ENCODE measurements at regions not wholly inside any gene's neighbourhood (a gene's known extent, or its start where the extent isn't known, plus 50 kb on each side); places are given as distances from the start of the nearest gene placed in this dataset.

GRCh38 chr12:82529101-82529500 lies 157.6 kb upstream of the TMTC2 start:
- Histone ChIP-seq H3K4me1 (ENCODE audit: control insufficient read depth, insufficient read depth, low read length) (no peaks in the 10 kb centered on the region), H3K36me3 (ENCODE audit: control insufficient read depth in 2 of 2, insufficient read depth in 2 of 2, low read length in 2 of 2) (no peaks in the 10 kb centered on the region), H3K9ac (ENCODE audit: low read length in 2 of 2) (no peak overlapping the region), H3K27me3 (ENCODE audit: control insufficient read depth in 1 of 2, insufficient read depth in 2 of 2, low read length in 2 of 2) (no peaks in the 10 kb centered on the region), H3K9me3 (ENCODE audit: control insufficient read depth in 2 of 2, low read length in 2 of 2) (no peaks in the 10 kb centered on the region), H3K27ac (ENCODE audit: low read length) (no peak overlapping the region), H3K4me3 (ENCODE audit: low read length in 2 of 2) (no peak overlapping the region)

DNA sequence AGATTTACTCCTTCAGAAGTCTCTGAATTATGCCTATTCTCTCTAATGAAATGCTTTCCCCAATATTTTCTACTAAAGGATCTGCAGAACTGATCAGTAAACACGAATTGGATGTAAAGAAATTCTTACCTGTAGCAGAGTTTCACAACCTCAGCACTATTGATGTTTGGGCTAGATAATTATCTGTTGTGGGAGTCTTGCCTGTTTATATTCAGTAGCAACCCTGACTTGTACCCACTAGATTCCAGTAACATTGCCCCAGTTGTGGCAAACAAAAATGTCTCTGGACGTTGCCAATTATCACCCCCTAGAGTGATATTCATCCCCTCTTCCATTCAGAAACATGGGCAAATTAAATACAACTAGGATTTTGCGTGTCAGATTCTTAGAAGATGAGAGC lies 156.8 kb upstream of the TMTC2 start:
- H3K36me3 ChIP-seq (ENCODE audit: control insufficient read depth in 2 of 2, insufficient read depth in 2 of 2, low read length in 2 of 2) = no peaks in the 10 kb centered on the region
- H3K9me3 ChIP-seq (ENCODE audit: control insufficient read depth in 2 of 2, low read length in 2 of 2) = no peaks in the 10 kb centered on the region
- no peaks in the 10 kb centered on the region for H3K27me3 ChIP-seq (ENCODE audit: control insufficient read depth in 1 of 2, insufficient read depth in 2 of 2, low read length in 2 of 2)
- H3K4me1 ChIP-seq (ENCODE audit: control insufficient read depth, insufficient read depth, low read length) = no peaks in the 10 kb centered on the region
- no peak overlapping the region for H3K9ac ChIP-seq (ENCODE audit: low read length in 2 of 2)
- H3K27ac ChIP-seq (ENCODE audit: low read length) = no peak overlapping the region
- no peak overlapping the region for H3K4me3 ChIP-seq (ENCODE audit: low read length in 2 of 2)

- H3K27ac ChIP-seq (ENCODE audit: low read length) = no peak overlapping the region
- H3K36me3 ChIP-seq (ENCODE audit: control insufficient read depth in 2 of 2, insufficient read depth in 2 of 2, low read length in 2 of 2) = no peaks in the 10 kb centered on the region
- H3K4me3 ChIP-seq (ENCODE audit: low read length in 2 of 2) = no peak overlapping the region
- H3K27me3 ChIP-seq (ENCODE audit: control insufficient read depth in 1 of 2, insufficient read depth in 2 of 2, low read length in 2 of 2) = no peaks in the 10 kb centered on the region
- no peaks in the 10 kb centered on the region for H3K4me1 ChIP-seq (ENCODE audit: control insufficient read depth, insufficient read depth, low read length)
- H3K9me3 ChIP-seq (ENCODE audit: control insufficient read depth in 2 of 2, low read length in 2 of 2) = no peaks in the 10 kb centered on the region
- H3K9ac ChIP-seq (ENCODE audit: low read length in 2 of 2) = no peak overlapping the region
Measured at GRCh38 chr12:82530394-82530793, 156.3 kb upstream of the TMTC2 start.

- no peak overlapping the region for H3K9ac ChIP-seq (ENCODE audit: low read length in 2 of 2)
- H3K27me3 ChIP-seq (ENCODE audit: control insufficient read depth in 1 of 2, insufficient read depth in 2 of 2, low read length in 2 of 2) = no peaks in the 10 kb centered on the region
- no peak overlapping the region for H3K27ac ChIP-seq (ENCODE audit: low read length)
- no peaks in the 10 kb centered on the region for H3K9me3 ChIP-seq (ENCODE audit: control insufficient read depth in 2 of 2, low read length in 2 of 2)
- H3K36me3 ChIP-seq (ENCODE audit: control insufficient read depth in 2 of 2, insufficient read depth in 2 of 2, low read length in 2 of 2) = no peaks in the 10 kb centered on the region
- H3K4me1 ChIP-seq (ENCODE audit: control insufficient read depth, insufficient read depth, low read length) = no peaks in the 10 kb centered on the region
- no peak overlapping the region for H3K4me3 ChIP-seq (ENCODE audit: low read length in 2 of 2)
Measured at GRCh38 chr12:82533341-82533740, 153.4 kb upstream of the TMTC2 start.

DNA sequence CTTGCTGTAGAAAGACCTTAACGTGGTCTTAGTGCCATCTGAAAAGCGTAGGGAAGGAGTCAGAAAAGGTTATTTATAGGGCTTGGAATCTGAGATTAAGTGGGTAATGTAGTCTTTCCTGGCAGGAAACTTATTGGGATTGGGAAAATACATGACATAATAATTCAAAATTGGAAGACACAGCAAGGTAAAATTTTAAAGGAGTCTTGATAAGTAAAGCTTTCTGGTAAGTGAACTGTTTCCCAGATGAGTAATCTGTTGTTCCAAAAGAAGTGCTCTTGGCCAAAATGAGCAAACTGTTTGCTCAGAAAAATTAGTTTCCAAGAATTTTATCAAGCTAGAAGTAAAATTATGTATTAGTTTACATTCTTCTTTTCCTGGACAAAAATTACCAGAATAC lies 149.3 kb upstream of the TMTC2 start:
- no peaks in the 10 kb centered on the region for H3K9me3 ChIP-seq (ENCODE audit: control insufficient read depth in 2 of 2, low read length in 2 of 2)
- H3K36me3 ChIP-seq (ENCODE audit: control insufficient read depth in 2 of 2, insufficient read depth in 2 of 2, low read length in 2 of 2) = no peaks in the 10 kb centered on the region
- H3K4me1 ChIP-seq (ENCODE audit: control insufficient read depth, insufficient read depth, low read length) = no peaks in the 10 kb centered on the region

DNA sequence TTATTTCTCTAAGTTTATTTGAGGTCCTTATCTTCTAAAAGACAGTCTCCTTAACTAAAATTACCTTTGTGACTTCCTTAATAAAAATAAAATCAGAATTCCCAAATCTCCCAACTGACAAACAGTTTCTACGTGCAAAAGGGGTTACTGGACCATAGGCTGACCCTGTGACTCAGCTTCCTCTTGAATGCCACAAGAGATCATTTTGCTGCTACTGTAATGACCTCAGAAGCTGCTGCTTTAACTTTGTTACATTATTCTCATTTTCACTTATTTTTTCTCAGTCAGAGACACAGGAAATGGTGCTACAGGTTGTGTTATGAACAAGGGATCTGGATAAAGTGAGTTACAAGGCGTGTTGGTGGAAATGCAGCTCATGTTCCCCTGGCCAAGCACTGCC lies 132.2 kb upstream of the TMTC2 start:
- Histone ChIP-seq H3K27me3 (ENCODE audit: control insufficient read depth in 1 of 2, insufficient read depth in 2 of 2, low read length in 2 of 2) (no peaks in the 10 kb centered on the region), H3K4me3 (ENCODE audit: low read length in 2 of 2) (no peak overlapping the region), H3K36me3 (ENCODE audit: control insufficient read depth in 2 of 2, insufficient read depth in 2 of 2, low read length in 2 of 2) (no peaks in the 10 kb centered on the region), H3K9ac (ENCODE audit: low read length in 2 of 2) (no peak overlapping the region), H3K4me1 (ENCODE audit: control insufficient read depth, insufficient read depth, low read length) (no peaks in the 10 kb centered on the region), H3K9me3 (ENCODE audit: control insufficient read depth in 2 of 2, low read length in 2 of 2) (peaks cover 0 to 3% of the 10 kb centered on the region in 2 donors), H3K27ac (ENCODE audit: low read length) (no peak overlapping the region)

More for the DNA sequence above, 149.3 kb upstream of the TMTC2 start:
- Histone ChIP-seq H3K27ac (ENCODE audit: low read length) (no peak overlapping the region), H3K27me3 (ENCODE audit: control insufficient read depth in 1 of 2, insufficient read depth in 2 of 2, low read length in 2 of 2) (no peaks in the 10 kb centered on the region), H3K4me3 (ENCODE audit: low read length in 2 of 2) (no peak overlapping the region), H3K9ac (ENCODE audit: low read length in 2 of 2) (no peak overlapping the region)

- Histone ChIP-seq H3K4me3 (ENCODE audit: low read length in 2 of 2) (no peak overlapping the region), H3K36me3 (ENCODE audit: control insufficient read depth in 2 of 2, insufficient read depth in 2 of 2, low read length in 2 of 2) (no peaks in the 10 kb centered on the region), H3K9ac (ENCODE audit: low read length in 2 of 2) (no peak overlapping the region), H3K4me1 (ENCODE audit: control insufficient read depth, insufficient read depth, low read length) (no peaks in the 10 kb centered on the region), H3K9me3 (ENCODE audit: control insufficient read depth in 2 of 2, low read length in 2 of 2) (no peaks in the 10 kb centered on the region), H3K27me3 (ENCODE audit: control insufficient read depth in 1 of 2, insufficient read depth in 2 of 2, low read length in 2 of 2) (no peaks in the 10 kb centered on the region), H3K27ac (ENCODE audit: low read length) (no peak overlapping the region)
Measured at GRCh38 chr12:82555699-82556098, 131.0 kb upstream of the TMTC2 start.

GRCh38 chr12:82565966-82566365 lies 120.7 kb upstream of the TMTC2 start:
- Histone ChIP-seq H3K9me3 (ENCODE audit: control insufficient read depth in 2 of 2, low read length in 2 of 2) (no peaks in the 10 kb centered on the region), H3K4me1 (ENCODE audit: control insufficient read depth, insufficient read depth, low read length) (no peaks in the 10 kb centered on the region), H3K4me3 (ENCODE audit: low read length in 2 of 2) (no peak overlapping the region), H3K27ac (ENCODE audit: low read length) (no peak overlapping the region), H3K27me3 (ENCODE audit: control insufficient read depth in 1 of 2, insufficient read depth in 2 of 2, low read length in 2 of 2) (no peaks in the 10 kb centered on the region), H3K9ac (ENCODE audit: low read length in 2 of 2) (no peak overlapping the region), H3K36me3 (ENCODE audit: control insufficient read depth in 2 of 2, insufficient read depth in 2 of 2, low read length in 2 of 2) (no peaks in the 10 kb centered on the region)

DNA sequence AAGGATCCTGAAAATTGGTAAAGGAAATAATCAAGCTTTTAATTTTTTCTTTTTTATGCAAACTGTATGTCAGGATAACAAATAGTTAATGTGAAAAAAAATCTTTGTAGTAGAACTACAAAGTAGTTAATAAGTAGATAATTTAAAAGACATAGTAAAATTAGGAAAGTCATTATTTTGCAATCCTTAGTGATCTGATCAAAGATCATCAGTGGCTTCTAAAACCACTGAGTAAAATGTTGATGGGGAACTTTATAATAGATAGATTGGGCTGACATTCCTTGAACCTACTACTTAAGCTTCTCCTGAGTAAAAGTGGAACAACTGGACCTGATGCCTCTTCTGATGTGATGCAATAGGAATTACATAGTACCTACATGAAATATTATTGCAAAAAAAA lies 119.0 kb upstream of the TMTC2 start:
- Histone ChIP-seq H3K27ac (ENCODE audit: low read length) (no peak overlapping the region), H3K27me3 (ENCODE audit: control insufficient read depth in 1 of 2, insufficient read depth in 2 of 2, low read length in 2 of 2) (no peaks in the 10 kb centered on the region), H3K36me3 (ENCODE audit: control insufficient read depth in 2 of 2, insufficient read depth in 2 of 2, low read length in 2 of 2) (no peaks in the 10 kb centered on the region)

GRCh38 chr12:82574191-82574590 lies 112.5 kb upstream of the TMTC2 start:
- Histone ChIP-seq H3K9ac (ENCODE audit: low read length in 2 of 2) (no peak overlapping the region), H3K9me3 (ENCODE audit: control insufficient read depth in 2 of 2, low read length in 2 of 2) (no peaks in the 10 kb centered on the region), H3K27me3 (ENCODE audit: control insufficient read depth in 1 of 2, insufficient read depth in 2 of 2, low read length in 2 of 2) (no peaks in the 10 kb centered on the region), H3K27ac (ENCODE audit: low read length) (no peak overlapping the region), H3K36me3 (ENCODE audit: control insufficient read depth in 2 of 2, insufficient read depth in 2 of 2, low read length in 2 of 2) (no peaks in the 10 kb centered on the region), H3K4me1 (ENCODE audit: control insufficient read depth, insufficient read depth, low read length) (no peaks in the 10 kb centered on the region), H3K4me3 (ENCODE audit: low read length in 2 of 2) (no peak overlapping the region)

More for the DNA sequence above, 119.0 kb upstream of the TMTC2 start:
- H3K9ac ChIP-seq (ENCODE audit: low read length in 2 of 2) = no peak overlapping the region
- no peaks in the 10 kb centered on the region for H3K9me3 ChIP-seq (ENCODE audit: control insufficient read depth in 2 of 2, low read length in 2 of 2)
- no peaks in the 10 kb centered on the region for H3K4me1 ChIP-seq (ENCODE audit: control insufficient read depth, insufficient read depth, low read length)
- no peak overlapping the region for H3K4me3 ChIP-seq (ENCODE audit: low read length in 2 of 2)

DNA sequence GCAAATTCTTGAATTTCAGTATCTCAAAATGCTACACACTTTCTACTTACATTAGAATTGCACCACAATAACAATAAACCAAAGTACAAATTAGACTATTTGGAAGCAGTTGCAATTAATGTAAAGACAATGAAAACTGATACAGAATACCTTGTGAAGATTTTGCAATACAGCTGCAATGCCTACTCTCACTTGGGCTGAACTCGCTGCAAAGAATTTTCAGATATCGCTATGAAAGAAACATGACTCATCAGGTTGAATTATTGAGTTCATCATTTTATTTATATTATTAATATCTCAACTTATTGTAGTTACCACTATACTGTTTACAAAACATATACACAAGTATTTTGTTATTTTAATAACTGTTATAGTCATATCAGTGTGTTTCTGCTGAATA lies 108.0 kb upstream of the TMTC2 start:
- H3K36me3 ChIP-seq (ENCODE audit: control insufficient read depth in 2 of 2, insufficient read depth in 2 of 2, low read length in 2 of 2) = no peaks in the 10 kb centered on the region
- no peak overlapping the region for H3K9ac ChIP-seq (ENCODE audit: low read length in 2 of 2)
- H3K27me3 ChIP-seq (ENCODE audit: control insufficient read depth in 1 of 2, insufficient read depth in 2 of 2, low read length in 2 of 2) = no peaks in the 10 kb centered on the region
- H3K4me3 ChIP-seq (ENCODE audit: low read length in 2 of 2) = no peak overlapping the region
- no peak overlapping the region for H3K27ac ChIP-seq (ENCODE audit: low read length)
- no peaks in the 10 kb centered on the region for H3K9me3 ChIP-seq (ENCODE audit: control insufficient read depth in 2 of 2, low read length in 2 of 2)
- no peaks in the 10 kb centered on the region for H3K4me1 ChIP-seq (ENCODE audit: control insufficient read depth, insufficient read depth, low read length)

All from stomach smooth muscle (tissue), 2 donors.